ENCODE measurements at regions not wholly inside any gene's neighbourhood (a gene's known extent, or its start where the extent isn't known, plus 50 kb on each side); places are given as distances from the start of the nearest gene placed in this dataset.

DNA sequence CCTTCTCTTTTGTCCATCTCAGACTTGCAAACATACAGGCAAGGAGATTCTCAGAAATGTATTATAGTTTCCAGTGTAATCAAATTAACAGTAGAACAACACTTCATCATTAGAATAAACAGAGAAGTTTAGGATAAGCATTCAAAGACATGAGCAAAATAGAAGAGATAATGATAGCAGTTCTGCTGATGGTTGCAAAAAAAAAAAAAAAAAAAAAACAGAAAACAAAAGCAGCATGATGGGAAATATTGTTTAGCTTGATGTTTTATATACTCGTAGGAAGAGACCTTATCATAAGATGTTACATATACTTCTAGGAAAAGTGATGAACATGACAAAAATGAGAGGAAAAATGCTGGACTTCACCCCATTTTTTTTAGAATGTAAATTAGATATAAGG is 1356.2 kb downstream of the MAT2B start:
- WGBS (ENCODE audit: insufficient coverage, low coverage, low lambda C conversion rate, missing lambda C conversion rate): 38% methylated on average over 1 of the region's 1 CpG
- ATAC-seq (no peak), DNase-seq (no peak)
- intact Hi-C loops (cut with DNase I): no loop called here
- Histone ChIP-seq H3K4me3 (no peak overlapping the region), H3K27ac (no peak overlapping the region), H3K27me3 (no peaks in the 10 kb centered on the region), H3K9me3 (no peaks in the 10 kb centered on the region), H3K4me1 (no peaks in the 10 kb centered on the region), H3K36me3 (no peaks in the 10 kb centered on the region)
- TF ChIP-seq POLR2A (IDR thresholded peaks at IDR 0.05) (no peak), CTCF (IDR thresholded peaks at IDR 0.05) (no peak)

DNA sequence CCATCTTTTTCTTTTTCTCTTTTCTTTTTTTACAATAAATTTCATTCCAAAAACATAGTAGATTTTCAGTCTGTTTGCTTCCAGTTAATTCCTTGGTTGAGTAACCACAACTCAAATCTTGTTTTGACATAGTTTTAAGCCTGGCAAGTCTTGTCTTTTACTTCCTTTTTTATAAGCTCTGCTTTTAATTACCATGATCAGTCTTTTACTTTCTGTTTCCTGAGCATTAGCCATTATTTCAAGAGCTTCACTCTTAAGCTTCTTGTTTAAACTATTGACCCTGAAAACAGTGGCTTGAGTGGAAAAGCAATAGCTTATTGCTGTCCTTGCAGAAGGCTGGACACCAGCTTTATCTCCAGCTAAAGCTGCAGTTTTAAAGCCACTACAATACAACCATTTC is 1363.3 kb downstream of the MAT2B start:
- ATAC-seq (no peak), DNase-seq (no peak)
- no peaks in the 10 kb centered on the region for H3K4me1 ChIP-seq
- H3K9me3 ChIP-seq: no peaks in the 10 kb centered on the region
- no peak overlapping the region for H3K4me3 ChIP-seq
- no peak overlapping the region for H3K27ac ChIP-seq
- no peaks in the 10 kb centered on the region for H3K36me3 ChIP-seq
- TF ChIP-seq CTCF (IDR thresholded peaks at IDR 0.05) (no peak), POLR2A (IDR thresholded peaks at IDR 0.05) (no peak)
- intact Hi-C loops (cut with DNase I): no loop called here
- H3K27me3 ChIP-seq: no peaks in the 10 kb centered on the region

DNA sequence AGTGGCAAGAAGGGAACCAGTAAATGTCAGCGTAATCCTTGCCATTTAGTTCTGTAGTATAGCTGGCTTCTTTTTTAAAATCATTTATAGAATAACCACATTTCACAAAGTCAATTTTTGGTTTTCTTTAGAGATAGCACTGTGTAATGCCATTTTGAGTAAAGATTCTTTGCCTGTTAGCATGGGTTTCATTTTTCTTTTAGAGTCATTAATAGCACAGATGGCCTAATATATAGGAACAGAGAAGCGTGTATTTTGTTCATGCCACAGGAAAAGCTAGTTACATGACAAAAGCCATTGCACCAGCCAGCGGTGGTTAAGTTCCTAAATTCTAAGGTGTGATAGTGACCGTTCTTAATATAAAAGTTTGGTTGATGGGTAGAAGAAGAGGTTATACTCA is 1363.9 kb downstream of the MAT2B start:
- Histone ChIP-seq H3K27ac (no peak overlapping the region), H3K4me3 (no peak overlapping the region), H3K36me3 (no peaks in the 10 kb centered on the region), H3K9me3 (no peaks in the 10 kb centered on the region), H3K27me3 (no peaks in the 10 kb centered on the region), H3K4me1 (no peaks in the 10 kb centered on the region)
- TF ChIP-seq CTCF (IDR thresholded peaks at IDR 0.05): no peak
- 55% methylated on average over 4 of the region's 4 CpGs for WGBS (ENCODE audit: insufficient coverage, low coverage, low lambda C conversion rate, missing lambda C conversion rate)
- intact Hi-C loops (cut with DNase I): no loop called here
- DNase-seq: no peak
- no peak for ATAC-seq

DNA sequence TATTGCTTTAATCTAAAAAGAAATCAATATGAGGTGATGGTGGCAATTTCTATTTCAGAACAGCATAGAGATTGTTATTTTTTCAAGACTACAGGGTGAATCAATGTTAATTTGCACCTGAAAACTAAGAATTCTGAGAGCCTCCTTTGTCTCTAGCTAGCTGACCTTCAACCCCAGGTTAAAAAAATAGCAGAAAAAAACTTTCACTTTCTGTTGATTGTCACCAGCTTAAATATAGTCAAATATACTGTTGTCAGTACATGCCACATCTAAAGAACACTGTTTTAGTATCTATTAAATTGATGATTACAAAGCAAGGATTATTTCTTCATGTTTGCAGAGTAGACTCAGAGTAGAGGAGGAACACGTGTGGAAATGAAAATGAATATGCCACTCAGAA is 1371.4 kb downstream of the MAT2B start:
- H3K4me1 ChIP-seq: no peaks in the 10 kb centered on the region
- WGBS (ENCODE audit: insufficient coverage, low coverage, low lambda C conversion rate, missing lambda C conversion rate): 11% methylated on average over 1 of the region's 1 CpG
- no peaks in the 10 kb centered on the region for H3K36me3 ChIP-seq
- no peaks in the 10 kb centered on the region for H3K27me3 ChIP-seq
- DNase-seq: no peak
- no peak for ATAC-seq
- TF ChIP-seq POLR2A (IDR thresholded peaks at IDR 0.05) (no peak), CTCF (IDR thresholded peaks at IDR 0.05) (no peak)
- no peak overlapping the region for H3K27ac ChIP-seq
- intact Hi-C loops (cut with DNase I): no loop called here
- no peaks in the 10 kb centered on the region for H3K9me3 ChIP-seq
- H3K4me3 ChIP-seq: no peak overlapping the region

DNA sequence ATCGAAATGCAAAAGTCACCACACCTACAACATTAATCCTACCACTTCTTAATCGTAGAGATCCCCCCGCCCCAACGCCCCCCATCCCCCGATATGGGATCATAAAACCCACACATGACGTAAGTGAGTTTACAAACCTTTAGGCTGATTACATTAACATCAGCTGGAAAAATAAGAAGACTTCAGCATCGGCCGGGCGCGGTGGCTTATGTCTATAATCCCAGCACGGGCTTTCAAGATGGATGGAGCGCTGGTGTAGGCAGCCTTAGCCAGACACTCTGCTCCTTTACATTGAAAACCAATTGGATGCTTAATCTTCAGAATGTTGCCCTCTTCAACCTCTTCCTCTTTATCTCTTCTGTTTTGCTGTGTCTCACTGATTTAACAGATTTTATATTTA is 1376.0 kb downstream of the MAT2B start:
- 75% methylated on average over 12 of the region's 12 CpGs for WGBS (ENCODE audit: insufficient coverage, low coverage, low lambda C conversion rate, missing lambda C conversion rate)
- no peak for DNase-seq
- Histone ChIP-seq H3K36me3 (no peaks in the 10 kb centered on the region), H3K27me3 (no peaks in the 10 kb centered on the region), H3K4me1 (no peaks in the 10 kb centered on the region), H3K9me3 (no peaks in the 10 kb centered on the region), H3K27ac (no peak overlapping the region), H3K4me3 (no peak overlapping the region)
- no peak for ATAC-seq
- intact Hi-C loops (cut with DNase I): no loop called here
- TF ChIP-seq POLR2A (IDR thresholded peaks at IDR 0.05): no peak
- TF ChIP-seq CTCF (IDR thresholded peaks at IDR 0.05): no peak
